ENCODE measurements at regions not wholly inside any gene's neighbourhood (a gene's known extent, or its start where the extent isn't known, plus 50 kb on each side); places are given as distances from the start of the nearest gene placed in this dataset.
"Not testable (repeated sequence)": the region's sequence is repeated elsewhere in the genome, so short reads cannot be mapped to it uniquely, and the experiment has no call there.

GRCh38 chr7:10468908-10469307, 504.8 kb upstream of the PHF14 start:
- no peak for DNase-seq
- TF ChIP-seq GATA1 (IDR thresholded peaks at IDR 0.05; ENCODE audit: low read depth, low read length) (no peak), POLR2A (IDR thresholded peaks at IDR 0.05; ENCODE audit: low read length) (no peak)

GRCh38 chr7:10469476-10469875, 504.2 kb upstream of the PHF14 start:
- DNase-seq: no peak
- TF ChIP-seq GATA1 (IDR thresholded peaks at IDR 0.05; ENCODE audit: low read depth, low read length): no peak
- no peak for TF ChIP-seq POLR2A (IDR thresholded peaks at IDR 0.05; ENCODE audit: low read length)

GRCh38 chr7:10471280-10472058, 502.2 kb upstream of the PHF14 start:
- no peak for DNase-seq
- no peak for TF ChIP-seq POLR2A (IDR thresholded peaks at IDR 0.05; ENCODE audit: low read length)
- TF ChIP-seq GATA1 (IDR thresholded peaks at IDR 0.05; ENCODE audit: low read depth, low read length): no peak

- no peak for TF ChIP-seq GATA1 (IDR thresholded peaks at IDR 0.05; ENCODE audit: low read depth, low read length)
- TF ChIP-seq POLR2A (IDR thresholded peaks at IDR 0.05; ENCODE audit: low read length): no peak
- DNase-seq: no peak
Measured at GRCh38 chr7:10472115-10472514, 501.6 kb upstream of the PHF14 start.

GRCh38 chr7:10473569-10473968, 500.1 kb upstream of the PHF14 start:
- DNase-seq: no peak
- TF ChIP-seq GATA1 (IDR thresholded peaks at IDR 0.05; ENCODE audit: low read depth, low read length): no peak
- TF ChIP-seq POLR2A (IDR thresholded peaks at IDR 0.05; ENCODE audit: low read length): no peak

- no peak for DNase-seq
- TF ChIP-seq POLR2A (IDR thresholded peaks at IDR 0.05; ENCODE audit: low read length) (no peak), GATA1 (IDR thresholded peaks at IDR 0.05; ENCODE audit: low read depth, low read length) (no peak)
Measured at GRCh38 chr7:10474048-10474447, 499.6 kb upstream of the PHF14 start.

- TF ChIP-seq GATA1 (IDR thresholded peaks at IDR 0.05; ENCODE audit: low read depth, low read length): no peak
- TF ChIP-seq POLR2A (IDR thresholded peaks at IDR 0.05; ENCODE audit: low read length): no peak
Measured at GRCh38 chr7:10475940-10476641, 497.6 kb upstream of the PHF14 start.

GRCh38 chr7:10476642-10477041, 497.0 kb upstream of the PHF14 start:
- TF ChIP-seq POLR2A (IDR thresholded peaks at IDR 0.05; ENCODE audit: low read length) (no peak), GATA1 (IDR thresholded peaks at IDR 0.05; ENCODE audit: low read depth, low read length) (no peak)
- DNase-seq: no peak

More at GRCh38 chr7:10475940-10476641, 497.6 kb upstream of the PHF14 start:
- DNase-seq: no peak

- no peak for DNase-seq
- TF ChIP-seq POLR2A (IDR thresholded peaks at IDR 0.05; ENCODE audit: low read length) (no peak), GATA1 (IDR thresholded peaks at IDR 0.05; ENCODE audit: low read depth, low read length) (no peak)
Measured at GRCh38 chr7:10483671-10484070, 490.0 kb upstream of the PHF14 start.

- DNase-seq: no peak
- TF ChIP-seq POLR2A (IDR thresholded peaks at IDR 0.05; ENCODE audit: low read length): no peak
- TF ChIP-seq GATA1 (IDR thresholded peaks at IDR 0.05; ENCODE audit: low read depth, low read length): no peak
Measured at GRCh38 chr7:10484767-10485166, 488.9 kb upstream of the PHF14 start.

- not testable (repeated sequence) for DNase-seq
Measured at GRCh38 chr7:10501206-10501884, 472.3 kb upstream of the PHF14 start.

- TF ChIP-seq GATA1 (IDR thresholded peaks at IDR 0.05; ENCODE audit: low read depth, low read length) (no peak), POLR2A (IDR thresholded peaks at IDR 0.05; ENCODE audit: low read length) (no peak)
- DNase-seq: no peak
Measured at GRCh38 chr7:10507032-10507431, 466.6 kb upstream of the PHF14 start.

GRCh38 chr7:10521306-10521705, 452.4 kb upstream of the PHF14 start:
- DNase-seq: no peak
- TF ChIP-seq GATA1 (IDR thresholded peaks at IDR 0.05; ENCODE audit: low read depth, low read length) (no peak), POLR2A (IDR thresholded peaks at IDR 0.05; ENCODE audit: low read length) (no peak)

GRCh38 chr7:10533429-10533828, 440.2 kb upstream of the PHF14 start:
- DNase-seq: not testable (repeated sequence)

- DNase-seq: no peak
- TF ChIP-seq GATA1 (IDR thresholded peaks at IDR 0.05; ENCODE audit: low read depth, low read length) (no peak), POLR2A (IDR thresholded peaks at IDR 0.05; ENCODE audit: low read length) (no peak)
Measured at GRCh38 chr7:10536561-10536960, 437.1 kb upstream of the PHF14 start.

Data from erythroblast (primary cell).